ENCODE measurements at regions not wholly inside any gene's neighbourhood (a gene's known extent, or its start where the extent isn't known, plus 50 kb on each side); places are given as distances from the start of the nearest gene placed in this dataset.
"Not testable (repeated sequence)": the region's sequence is repeated elsewhere in the genome, so short reads cannot be mapped to it uniquely, and the experiment has no call there.

- TF ChIP-seq CTCF (conservative IDR thresholded peaks at IDR 0.05; ENCODE audit: low read length); EZH2phosphoT487 (IDR thresholded peaks at IDR 0.05; ENCODE audit: borderline replicate concordance, low read depth, low read length): not testable (repeated sequence)
Observed at GRCh38 chr18:14342170-14342569, 201.2 kb downstream of the POTEC start.
